ENCODE measurements at regions not wholly inside any gene's neighbourhood (a gene's known extent, or its start where the extent isn't known, plus 50 kb on each side); places are given as distances from the start of the nearest gene placed in this dataset.

- no peak for TF ChIP-seq POLR2A (IDR thresholded peaks at IDR 0.05; ENCODE audit: low read depth, low read length)
- TF ChIP-seq POLR2AphosphoS5 (IDR thresholded peaks at IDR 0.05; ENCODE audit: low read depth, low read length) = no peak
- TF ChIP-seq TAF1 (IDR thresholded peaks at IDR 0.05; ENCODE audit: borderline replicate concordance, low read depth, low read length) = no peak
Observed at GRCh38 chr5:113808956-113809355, 295.5 kb downstream of the YTHDC2 start.

All from GM12892 (cell line).